ENCODE measurements at regions not wholly inside any gene's neighbourhood (a gene's known extent, or its start where the extent isn't known, plus 50 kb on each side); places are given as distances from the start of the nearest gene placed in this dataset.

- TF ChIP-seq POLR2AphosphoS5 (IDR thresholded peaks at IDR 0.05): no peak
- TF ChIP-seq CTCF (IDR thresholded peaks at IDR 0.05; ENCODE audit: poor library complexity, severe bottlenecking): no peak
- TF ChIP-seq EP300 (conservative IDR thresholded peaks at IDR 0.05; ENCODE audit: poor library complexity, severe bottlenecking): no peak
- no peak for TF ChIP-seq EZH2 (IDR thresholded peaks at IDR 0.05; ENCODE audit: borderline replicate concordance, insufficient read depth, low read length, poor library complexity, severe bottlenecking)
These were observed 98.4 kb upstream of the TARDBP start for GRCh38 chr1:10914056-10914455.
